ENCODE measurements at regions not wholly inside any gene's neighbourhood (a gene's known extent, or its start where the extent isn't known, plus 50 kb on each side); places are given as distances from the start of the nearest gene placed in this dataset.

GRCh38 chr1:219783605-219784235 is 144.6 kb downstream of the SLC30A10 start:
- no peak for TF ChIP-seq EZH2 (IDR thresholded peaks at IDR 0.05)
- TF ChIP-seq POLR2AphosphoS5 (IDR thresholded peaks at IDR 0.05; ENCODE audit: borderline replicate concordance, low read depth, low read length), result no peak
